ENCODE measurements at regions not wholly inside any gene's neighbourhood (a gene's known extent, or its start where the extent isn't known, plus 50 kb on each side); places are given as distances from the start of the nearest gene placed in this dataset.

GRCh38 chr3:56983427-56983826, 77.0 kb upstream of the SPATA12 start:
- Histone ChIP-seq H3K9me3 (ENCODE audit: low read depth) (no peaks in the 10 kb centered on the region), H3K36me3 (ENCODE audit: low read depth) (no peaks in the 10 kb centered on the region), H3K27me3 (replicated peaks; ENCODE audit: insufficient read depth) (no peaks in the 10 kb centered on the region), H2AFZ (no peak overlapping the region), H3K4me3 (no peak overlapping the region), H3K4me2 (ENCODE audit: unreplicated experiment) (no peak overlapping the region), H3K79me2 (ENCODE audit: insufficient read depth) (no peaks in the 10 kb centered on the region), H3K4me1 (ENCODE audit: insufficient read depth) (peaks cover 26% of the 10 kb centered on the region), H3K27ac (no peak overlapping the region), H4K20me1 (ENCODE audit: insufficient read depth) (no peaks in the 10 kb centered on the region), H3F3A (ENCODE audit: insufficient read depth) (peaks cover 29% of the 10 kb centered on the region), H3K9ac (no peak overlapping the region), H3K9me2 (ENCODE audit: insufficient read depth) (no peaks in the 10 kb centered on the region)
- WGBS, 2 experiments (ENCODE audit: low coverage in 1 of 2, low lambda C conversion rate in 2 of 2, missing lambda C conversion rate in 2 of 2) = 94 to 98% methylated on average over 8 of the region's 8 CpGs
- in situ Hi-C loops (cut with MboI) = loop anchor here (10.0 kb wide), 1 partner anchor 189 kb away; no protein-coding TSS in a partner anchor
- no peak for TF ChIP-seq EZH2phosphoT487 (IDR thresholded peaks at IDR 0.05; ENCODE audit: insufficient read depth, low read depth)
- DNase-seq = no peak

- Histone ChIP-seq H4K20me1 (ENCODE audit: insufficient read depth) (no peaks in the 10 kb centered on the region), H3K4me2 (ENCODE audit: unreplicated experiment) (peak overlapping the region; percentile 71), H3K4me1 (ENCODE audit: insufficient read depth) (peaks cover 31% of the 10 kb centered on the region), H3K79me2 (ENCODE audit: insufficient read depth) (no peaks in the 10 kb centered on the region), H3K27me3 (replicated peaks; ENCODE audit: insufficient read depth) (no peaks in the 10 kb centered on the region), H3K36me3 (ENCODE audit: low read depth) (no peaks in the 10 kb centered on the region), H3F3A (ENCODE audit: insufficient read depth) (peaks cover 29% of the 10 kb centered on the region), H3K9ac (peak overlapping the region; percentile 56), H3K9me2 (ENCODE audit: insufficient read depth) (no peaks in the 10 kb centered on the region), H3K9me3 (ENCODE audit: low read depth) (no peaks in the 10 kb centered on the region), H2AFZ (peak overlapping the region; percentile 1; the same call in 1 of the 2 replicates), H3K27ac (peak overlapping the region; percentile 86), H3K4me3 (peak overlapping the region; percentile 2; the same call in 1 of the 2 replicates)
- no peak for DNase-seq
- TF ChIP-seq EZH2phosphoT487 (IDR thresholded peaks at IDR 0.05; ENCODE audit: insufficient read depth, low read depth) = no peak
- no peak for TF ChIP-seq EZH2 (IDR thresholded peaks at IDR 0.05; ENCODE audit: insufficient read depth, poor library complexity, severe bottlenecking)
- in situ Hi-C loops (cut with MboI) = loop anchor here (10.0 kb wide), 1 partner anchor 187 kb away; no protein-coding TSS in a partner anchor
- WGBS, 2 experiments (ENCODE audit: low coverage in 1 of 2, low lambda C conversion rate in 2 of 2, missing lambda C conversion rate in 2 of 2) = 70 to 75% methylated on average over 2 of the region's 2 CpGs
These were observed 78.8 kb upstream of the SPATA12 start for GRCh38 chr3:56981445-56982230.

GRCh38 chr3:56980798-56981390, 79.6 kb upstream of the SPATA12 start:
- peak; percentile 99 for DNase-seq
- Histone ChIP-seq H3K27ac (peak overlapping the region; percentile 86), H3K9me3 (ENCODE audit: low read depth) (no peaks in the 10 kb centered on the region), H2AFZ (no peak overlapping the region), H4K20me1 (ENCODE audit: insufficient read depth) (no peaks in the 10 kb centered on the region), H3F3A (ENCODE audit: insufficient read depth) (peaks cover 28% of the 10 kb centered on the region), H3K79me2 (ENCODE audit: insufficient read depth) (no peaks in the 10 kb centered on the region), H3K4me1 (ENCODE audit: insufficient read depth) (peaks cover 27% of the 10 kb centered on the region), H3K4me3 (peak overlapping the region; percentile 2; the same call in 1 of the 2 replicates), H3K4me2 (ENCODE audit: unreplicated experiment) (peak overlapping the region; percentile 71), H3K9ac (peak overlapping the region; percentile 56), H3K27me3 (replicated peaks; ENCODE audit: insufficient read depth) (no peaks in the 10 kb centered on the region), H3K36me3 (ENCODE audit: low read depth) (no peaks in the 10 kb centered on the region), H3K9me2 (ENCODE audit: insufficient read depth) (no peaks in the 10 kb centered on the region)
- 0 to 1% methylated on average over 5 of the region's 5 CpGs for WGBS, 2 experiments (ENCODE audit: low coverage in 1 of 2, low lambda C conversion rate in 2 of 2, missing lambda C conversion rate in 2 of 2)
- TF ChIP-seq EZH2phosphoT487 (IDR thresholded peaks at IDR 0.05; ENCODE audit: insufficient read depth, low read depth) (0 out of 2 replicates have a peak, but pooled peaks have one; percentile 53), EZH2 (IDR thresholded peaks at IDR 0.05; ENCODE audit: insufficient read depth, poor library complexity, severe bottlenecking) (no peak)
- in situ Hi-C loops (cut with MboI) = loop anchor here (10.0 kb wide), 1 partner anchor 186 kb away; no protein-coding TSS in a partner anchor

GRCh38 chr3:56980243-56980642, 80.2 kb upstream of the SPATA12 start:
- no peak for DNase-seq
- Histone ChIP-seq H2AFZ (no peak overlapping the region), H3K4me2 (ENCODE audit: unreplicated experiment) (no peak overlapping the region), H3K79me2 (ENCODE audit: insufficient read depth) (no peaks in the 10 kb centered on the region), H3K9me3 (ENCODE audit: low read depth) (no peaks in the 10 kb centered on the region), H3K36me3 (ENCODE audit: low read depth) (no peaks in the 10 kb centered on the region), H4K20me1 (ENCODE audit: insufficient read depth) (no peaks in the 10 kb centered on the region), H3K9me2 (ENCODE audit: insufficient read depth) (no peaks in the 10 kb centered on the region), H3K27me3 (replicated peaks; ENCODE audit: insufficient read depth) (no peaks in the 10 kb centered on the region), H3K4me1 (ENCODE audit: insufficient read depth) (peaks cover 21% of the 10 kb centered on the region), H3F3A (ENCODE audit: insufficient read depth) (peaks cover 25% of the 10 kb centered on the region), H3K4me3 (no peak overlapping the region), H3K27ac (peak overlapping the region; percentile 86), H3K9ac (no peak overlapping the region)
- 97 to 100% methylated on average over 5 of the region's 5 CpGs for WGBS, 2 experiments (ENCODE audit: low coverage in 1 of 2, low lambda C conversion rate in 2 of 2, missing lambda C conversion rate in 2 of 2)
- in situ Hi-C loops (cut with MboI) = loop anchor here (10.0 kb wide), 1 partner anchor 185 kb away; no protein-coding TSS in a partner anchor
- TF ChIP-seq EZH2phosphoT487 (IDR thresholded peaks at IDR 0.05; ENCODE audit: insufficient read depth, low read depth) (no peak), EZH2 (IDR thresholded peaks at IDR 0.05; ENCODE audit: insufficient read depth, poor library complexity, severe bottlenecking) (no peak)
